Stomach (tissue), 4 donors: ENCODE measurements at regions not wholly inside any gene's neighbourhood (a gene's known extent, or its start where the extent isn't known, plus 50 kb on each side); places are given as distances from the start of the nearest gene placed in this dataset.

Experiments used
- POLR2AphosphoS5 ChIP-seq, 3 donors: sonication (generic); formaldehyde crosslinking; IDR thresholded peaks; one replicate each; pipeline ENCODE4 v1.6.1; 2016; ENCODE audit warnings: antibody characterized with exemption in 3 of 3
- TF ChIP-seq, protein P1 (sequence below), 7 experiments: fragments of 450-650 bp in 4 of 7; fragments of 200-600 bp in 3 of 7; sonication (generic) in 3 of 7; IDR thresholded peaks; one replicate each; pipeline ENCODE4 v1.5.1; 2016 to 2019; ENCODE audit warnings: antibody characterized with exemption in 7 of 7, control low read depth in 2 of 7, mild to moderate bottlenecking in 1 of 7

DNA sequence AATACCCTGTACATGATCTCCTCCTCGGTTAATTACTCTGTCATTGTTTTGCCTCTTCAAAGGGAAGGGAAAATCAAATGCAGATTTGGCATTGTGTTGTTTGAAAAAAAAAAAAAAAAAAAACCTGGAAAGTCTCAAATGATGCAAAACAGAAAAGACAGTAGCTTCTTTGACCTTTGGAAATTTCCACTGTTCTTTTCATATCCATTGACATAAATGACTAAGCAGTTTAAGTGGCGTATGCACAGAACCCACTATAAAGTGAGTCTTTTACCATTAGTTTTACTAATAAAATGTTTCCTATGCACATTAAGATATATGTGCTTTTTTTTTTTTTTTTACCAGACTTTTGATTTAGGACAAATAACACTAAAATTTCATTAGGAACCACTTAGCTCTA is 704.3 kb downstream of the TFAP2A start:
- TF ChIP-seq, protein P1, sequence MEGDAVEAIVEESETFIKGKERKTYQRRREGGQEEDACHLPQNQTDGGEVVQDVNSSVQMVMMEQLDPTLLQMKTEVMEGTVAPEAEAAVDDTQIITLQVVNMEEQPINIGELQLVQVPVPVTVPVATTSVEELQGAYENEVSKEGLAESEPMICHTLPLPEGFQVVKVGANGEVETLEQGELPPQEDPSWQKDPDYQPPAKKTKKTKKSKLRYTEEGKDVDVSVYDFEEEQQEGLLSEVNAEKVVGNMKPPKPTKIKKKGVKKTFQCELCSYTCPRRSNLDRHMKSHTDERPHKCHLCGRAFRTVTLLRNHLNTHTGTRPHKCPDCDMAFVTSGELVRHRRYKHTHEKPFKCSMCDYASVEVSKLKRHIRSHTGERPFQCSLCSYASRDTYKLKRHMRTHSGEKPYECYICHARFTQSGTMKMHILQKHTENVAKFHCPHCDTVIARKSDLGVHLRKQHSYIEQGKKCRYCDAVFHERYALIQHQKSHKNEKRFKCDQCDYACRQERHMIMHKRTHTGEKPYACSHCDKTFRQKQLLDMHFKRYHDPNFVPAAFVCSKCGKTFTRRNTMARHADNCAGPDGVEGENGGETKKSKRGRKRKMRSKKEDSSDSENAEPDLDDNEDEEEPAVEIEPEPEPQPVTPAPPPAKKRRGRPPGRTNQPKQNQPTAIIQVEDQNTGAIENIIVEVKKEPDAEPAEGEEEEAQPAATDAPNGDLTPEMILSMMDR (IDR thresholded peaks at IDR 0.05): no peak
- TF ChIP-seq POLR2AphosphoS5 (IDR thresholded peaks at IDR 0.05): no peak
